H1 (cell line): ENCODE measurements at regions not wholly inside any gene's neighbourhood (a gene's known extent, or its start where the extent isn't known, plus 50 kb on each side); places are given as distances from the start of the nearest gene placed in this dataset.

Source experiments
- CTCF ChIA-PET: fragments of 300-600 bp; sonication (Branson Sonifier 250); formaldehyde crosslinking; loops from one replicate; lab custom pipeline; 2021; ENCODE audit not compliant: partially characterized antibody; lab: Charles Lee
- POLR2A ChIA-PET: fragments of 300-600 bp; sonication (Branson Sonifier 250); formaldehyde crosslinking; loops from one replicate; lab custom pipeline; 2021; ENCODE audit warnings: inconsistent platforms; ENCODE audit not compliant: partially characterized antibody; lab: Charles Lee
- DNase-seq, 2 experiments: peaks; one replicate each; pipeline versions ENCODE4 v3.0.0 to v3.0.0-alpha.2; 2010 to 2022; ENCODE audit warnings: low spot score in 2 of 2, low read depth in 1 of 2, mixed read lengths in 1 of 2
- FAIRE-seq: peaks from 2 replicates; lab custom pipeline; 2011; peaks lifted over from hg19 to GRCh38; lab: Jason Lieb, UNC
- H2AFZ ChIP-seq: 2 replicates; pipeline ENCODE4 v1.8.1; 2012; ENCODE audit warnings: low read length, inconsistent platforms
- H2AK5ac ChIP-seq: 2 replicates; pipeline ENCODE4 v1.6.1; 2013; ENCODE audit warnings: low read depth, low read length
- H2BK120ac ChIP-seq: replicated peaks from 2 replicates; pipeline ENCODE3; 2013; ENCODE audit warnings: low read depth, low read length, inconsistent platforms
- H2BK12ac ChIP-seq: 2 replicates; pipeline ENCODE4 v1.6.1; 2013; ENCODE audit warnings: low read depth, low read length
- H2BK15ac ChIP-seq: 2 replicates; pipeline ENCODE4 v1.6.1; 2013; ENCODE audit warnings: low read length
- H2BK20ac ChIP-seq: 2 replicates; pipeline ENCODE4 v1.6.1; 2013; ENCODE audit warnings: low read length
- H2BK5ac ChIP-seq: 2 replicates; pipeline ENCODE4 v1.6.1; 2013; ENCODE audit warnings: low read depth, low read length
- H3K14ac ChIP-seq: 2 replicates; pipeline ENCODE4 v1.6.1; 2013; ENCODE audit warnings: inconsistent platforms; ENCODE audit not compliant: insufficient read length
- H3K18ac ChIP-seq: 2 replicates; pipeline ENCODE4 v1.6.1; 2013; ENCODE audit warnings: low read length; ENCODE audit errors: extremely low read depth
- H3K23ac ChIP-seq: 2 replicates; pipeline ENCODE4 v1.6.1; 2013; ENCODE audit warnings: inconsistent platforms; ENCODE audit not compliant: insufficient read length
- H3K23me2 ChIP-seq: 2 replicates; pipeline ENCODE4 v1.6.1; 2013; ENCODE audit warnings: low read depth, low read length
- H3K27ac ChIP-seq: 2 replicates; pipeline ENCODE4 v1.6.1; 2011; ENCODE audit warnings: low read depth, low read length, inconsistent platforms
- H3K27me3 ChIP-seq, 4 experiments: replicated peaks in 1 of 4; 1 replicate in 1 of 4; 2 replicates in 3 of 4; pipeline versions ENCODE4 v1.6.1 to v1.8.1; 2011 to 2013; ENCODE audit warnings: low read length in 3 of 4, mild to moderate bottlenecking in 3 of 4, inconsistent platforms in 2 of 4, mixed read lengths in 2 of 4, moderate library complexity in 1 of 4; ENCODE audit not compliant: control insufficient read depth in 3 of 4, insufficient read depth in 3 of 4; ENCODE audit errors: extremely low read depth in 1 of 4
- H3K36me3 ChIP-seq, 4 experiments: 2 replicates each; pipeline versions ENCODE4 v1.6.1 to v1.8.1; 2011 to 2013; ENCODE audit warnings: mild to moderate bottlenecking in 4 of 4, low read length in 3 of 4, moderate library complexity in 2 of 4, control low read depth in 1 of 4, inconsistent platforms in 1 of 4; ENCODE audit not compliant: insufficient read depth in 4 of 4, control insufficient read depth in 2 of 4
- H3K4ac ChIP-seq: replicated peaks from 2 replicates; pipeline ENCODE3; 2013; ENCODE audit warnings: low read length, low read depth, mixed read lengths, inconsistent platforms; ENCODE audit not compliant: insufficient read length
- H3K4me1 ChIP-seq, 4 experiments: replicated peaks in 1 of 4; 1 replicate in 1 of 4; 2 replicates in 3 of 4; pipeline versions ENCODE4 v1.6.1 to v1.8.1; 2011 to 2013; ENCODE audit warnings: low read length in 3 of 4, inconsistent platforms in 2 of 4, mixed read lengths in 1 of 4; ENCODE audit not compliant: insufficient read depth in 4 of 4, control insufficient read depth in 3 of 4
- H3K4me2 ChIP-seq, 2 experiments: 2 replicates each; pipeline versions ENCODE4 v1.6.1 to v1.8.1; 2011 to 2013; ENCODE audit warnings: low read depth in 2 of 2, low read length in 2 of 2, control low read depth in 1 of 2, inconsistent platforms in 1 of 2, mild to moderate bottlenecking in 1 of 2; ENCODE audit not compliant: insufficient read depth in 1 of 2
- H3K4me3 ChIP-seq, 4 experiments: fragments of 200-600, 300-600 bp in 1 of 4; sonication (generic), shearing (Covaris generic), sonication (Bioruptor Twin) in 1 of 4; 2 replicates each; pipeline versions ENCODE4 v1.5.1 to v1.8.1; 2011 to 2016; ENCODE audit warnings: low read length in 4 of 4, low read depth in 3 of 4, control low read depth in 2 of 4, inconsistent platforms in 2 of 4, mild to moderate bottlenecking in 2 of 4, mixed read lengths in 1 of 4, moderate library complexity in 1 of 4; ENCODE audit not compliant: insufficient read depth in 2 of 4; ENCODE audit errors: extremely low read depth in 1 of 4
- H3K56ac ChIP-seq: replicated peaks from 2 replicates; pipeline ENCODE3; 2013; ENCODE audit warnings: low read depth, mild to moderate bottlenecking, mixed read lengths, low read length, inconsistent platforms; ENCODE audit not compliant: insufficient read length
- H3K79me1 ChIP-seq: 2 replicates; pipeline ENCODE4 v1.6.1; 2013; ENCODE audit warnings: low read depth, low read length, control low read depth
- H3K79me2 ChIP-seq, 2 experiments: 2 replicates each; pipeline versions ENCODE4 v1.6.1 to v1.8.1; 2012 to 2013; ENCODE audit warnings: low read length in 2 of 2, mild to moderate bottlenecking in 2 of 2, inconsistent platforms in 1 of 2; ENCODE audit not compliant: insufficient read depth in 2 of 2, control insufficient read depth in 1 of 2
- H3K9ac ChIP-seq, 4 experiments: replicated peaks in 1 of 4; 1 replicate in 1 of 4; 2 replicates in 3 of 4; pipeline versions ENCODE4 v1.6.1 to v1.8.1; 2011 to 2013; ENCODE audit warnings: low read depth in 3 of 4, low read length in 3 of 4, control low read depth in 2 of 4, mild to moderate bottlenecking in 2 of 4, moderate library complexity in 2 of 4, inconsistent platforms in 1 of 4; ENCODE audit errors: extremely low read depth in 1 of 4
- H3K9me3 ChIP-seq, 2 experiments: 2 replicates each; pipeline versions ENCODE4 v1.6.1 to v1.8.1; 2012 to 2013; ENCODE audit warnings: mild to moderate bottlenecking in 2 of 2, moderate library complexity in 2 of 2, control low read depth in 1 of 2, inconsistent platforms in 1 of 2, low read depth in 1 of 2, low read length in 1 of 2, mixed read lengths in 1 of 2; ENCODE audit not compliant: insufficient read depth in 2 of 2
- H4K20me1 ChIP-seq, 2 experiments: replicated peaks in 1 of 2; 2 replicates each; pipeline versions ENCODE3 to v1.8.1; 2011 to 2013; ENCODE audit warnings: inconsistent platforms in 2 of 2, low read length in 2 of 2, mild to moderate bottlenecking in 1 of 2; ENCODE audit not compliant: insufficient read depth in 2 of 2, control insufficient read depth in 1 of 2
- H4K5ac ChIP-seq: 2 replicates; pipeline ENCODE4 v1.6.1; 2013; ENCODE audit warnings: low read length, low read depth, mixed read lengths, inconsistent platforms; ENCODE audit not compliant: insufficient read length
- H4K8ac ChIP-seq: 2 replicates; pipeline ENCODE4 v1.8.0; 2013; ENCODE audit warnings: mild to moderate bottlenecking, moderate library complexity, low read length, inconsistent platforms; ENCODE audit not compliant: insufficient read depth; ENCODE audit errors: extremely low read depth
- H4K91ac ChIP-seq: replicated peaks from 2 replicates; pipeline ENCODE3; 2013; ENCODE audit warnings: low read length, mixed read lengths, inconsistent platforms; ENCODE audit not compliant: insufficient read length
- CEBPB ChIP-seq: IDR thresholded peaks from 2 replicates; pipeline ENCODE4 v1.6.1; 2012; ENCODE audit warnings: low read depth, low read length
- KDM1A ChIP-seq: fragments of 200-600, 300-600 bp; sonication (generic); IDR thresholded peaks from 2 replicates; pipeline ENCODE4 v1.7.1; 2016; ENCODE audit warnings: mild to moderate bottlenecking, low read length, borderline replicate concordance
- POLR2A ChIP-seq, 2 experiments: IDR thresholded peaks; 1 replicate in 1 of 2; 2 replicates in 1 of 2; pipeline ENCODE4 v1.6.1; 2011; ENCODE audit warnings: low read depth in 2 of 2, low read length in 2 of 2, mild to moderate bottlenecking in 2 of 2; ENCODE audit errors: control extremely low read depth in 1 of 2
- TCF12 ChIP-seq: IDR thresholded peaks from 2 replicates; pipeline ENCODE4 v1.6.1; 2011; ENCODE audit warnings: low read depth, mild to moderate bottlenecking, low read length
- ZNF274 ChIP-seq: IDR thresholded peaks from 2 replicates; pipeline ENCODE4 v1.7.0; 2012; ENCODE audit warnings: low read length, borderline replicate concordance; ENCODE audit errors: extremely low read depth
- WGBS, 2 experiments: shearing (Covaris generic) in 1 of 2; methylation state at CpG; one replicate each; pipeline versions ENCODE4 v1.1.6 to v1.1.7; 2013 to 2015; ENCODE audit warnings: low lambda C conversion rate in 2 of 2, mixed read lengths in 2 of 2, inconsistent platforms in 1 of 2, low coverage in 1 of 2, missing lambda C conversion rate in 1 of 2; ENCODE audit not compliant: insufficient replicate concordance in 2 of 2, insufficient coverage in 1 of 2, insufficient read length in 1 of 2; ENCODE audit errors: extremely low coverage in 1 of 2, missing lambda C conversion rate in 1 of 2; 5-methylcytosine and 5-hydroxymethylcytosine counted together

DNA sequence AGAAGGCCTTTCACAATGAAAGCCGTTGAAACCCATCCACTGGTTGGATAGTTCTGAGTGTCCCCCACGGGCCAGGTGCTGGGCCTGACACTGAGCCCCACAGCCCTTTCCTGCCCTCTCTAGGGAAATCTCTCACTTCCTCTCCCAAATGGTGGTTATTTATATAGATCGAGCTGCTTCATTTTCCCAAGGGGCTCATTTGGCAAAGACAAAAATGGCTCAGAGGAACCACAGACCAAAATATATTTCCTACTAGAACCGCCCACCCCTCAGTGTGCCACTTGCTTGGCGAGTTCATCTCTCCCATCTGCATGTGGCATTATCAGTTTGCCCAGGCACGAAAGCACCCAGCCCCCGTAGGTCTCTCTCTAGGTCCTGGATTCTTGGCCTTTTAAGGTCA lies 53.3 kb upstream of the STIM2 start:
- Histone ChIP-seq H3K79me2 (no peaks in the 10 kb centered on the region), H4K91ac (no peak overlapping the region), H3K79me1 (no peaks in the 10 kb centered on the region), H3K4me2 (no peak overlapping the region), H3K9me3 (no peaks in the 10 kb centered on the region), H4K8ac (no peak overlapping the region), H3K27me3 (no peaks in the 10 kb centered on the region), H2BK120ac (no peak overlapping the region), H3K27ac (no peak overlapping the region), H2BK5ac (no peak overlapping the region), H3K4ac (no peak overlapping the region), H3K9ac (no peak overlapping the region), H3K14ac (no peak overlapping the region), H3K56ac (no peak overlapping the region), H2AFZ (no peak overlapping the region), H4K5ac (no peak overlapping the region), H2BK12ac (no peak overlapping the region), H2AK5ac (no peak overlapping the region), H3K4me1 (peaks cover 0 to 7% (median 4%) of the 10 kb centered on the region in 4 experiments; a peak in 4 of 7 replicates), H3K23ac (no peak overlapping the region), H3K18ac (no peak overlapping the region), H2BK20ac (no peak overlapping the region), H4K20me1 (no peaks in the 10 kb centered on the region), H3K4me3 (no peak overlapping the region), H3K23me2 (no peaks in the 10 kb centered on the region), H2BK15ac (no peak overlapping the region), H3K36me3 (no peaks in the 10 kb centered on the region; a peak in 1 of 8 replicates)
- POLR2A ChIA-PET = no interaction called here
- 89% methylated on average over 7 of the region's 7 CpGs; no CpG with 5 or more reads in 1 of the 2 experiments for WGBS, 2 experiments
- no peak for DNase-seq
- no peak for TF ChIP-seq CEBPB
- TF ChIP-seq ZNF274 = no peak
- no peak for TF ChIP-seq KDM1A
- no peak for TF ChIP-seq POLR2A (IDR thresholded peaks at IDR 0.05; ENCODE audit: control extremely low read depth in 1 of 2, low read depth in 2 of 2, low read length in 2 of 2)
- TF ChIP-seq TCF12 = no peak
- FAIRE-seq = no peak
- CTCF ChIA-PET = interaction anchor here (0.9 to 3.3 kb wide), 3 partner anchors 10 to 747 kb away, joined by 3 to 15 read pairs (median 5); no protein-coding TSS in a partner anchor
